OCI-LY3 (cell line): ENCODE measurements at regions not wholly inside any gene's neighbourhood (a gene's known extent, or its start where the extent isn't known, plus 50 kb on each side); places are given as distances from the start of the nearest gene placed in this dataset.

Experiments used
- H2AFZ ChIP-seq: fragments of 200-600, 300-600 bp; shearing (Covaris generic); 2 replicates; pipeline ENCODE4 v1.6.0; 2014; ENCODE audit warnings: antibody characterized with exemption, low read depth, low read length
- H3K27ac ChIP-seq: fragments of 200-600, 300-600 bp; sonication (generic); 2 replicates; pipeline ENCODE4 v1.5.1; 2014; ENCODE audit warnings: mild to moderate bottlenecking, low read length, moderate library complexity, mixed read lengths
- H3K27me3 ChIP-seq: fragments of 200-600, 300-600 bp; sonication (generic); 2 replicates; pipeline ENCODE4 v1.6.1; 2014; ENCODE audit warnings: low read depth, low read length, mixed read lengths
- H3K36me3 ChIP-seq: fragments of 200-600, 300-600 bp; sonication (generic); replicated peaks from 2 replicates; pipeline ENCODE3; 2014; ENCODE audit warnings: low read depth, low read length, mixed read lengths
- H3K4me1 ChIP-seq: fragments of 300-600, 200-600 bp; sonication (generic); 2 replicates; pipeline ENCODE4 v1.6.1; 2014; ENCODE audit warnings: low read length, mixed read lengths
- H3K4me2 ChIP-seq: fragments of 200-600, 300-600 bp; sonication (generic); 2 replicates; pipeline ENCODE4 v1.6.1; 2014; ENCODE audit warnings: low read length, mixed read lengths
- H3K4me3 ChIP-seq: fragments of 300-600, 200-600 bp; sonication (generic); 2 replicates; pipeline ENCODE4 v1.5.1; 2014; ENCODE audit warnings: antibody characterized with exemption, mild to moderate bottlenecking, low read length, moderate library complexity
- H3K79me2 ChIP-seq: fragments of 300-600, 200-600 bp; shearing (Covaris generic); 2 replicates; pipeline ENCODE4 v1.6.1; 2014; ENCODE audit warnings: mild to moderate bottlenecking, low read length, mixed read lengths
- H3K9ac ChIP-seq: fragments of 300-600, 200-600 bp; shearing (Covaris generic); 2 replicates; pipeline ENCODE4 v1.6.0; 2014; ENCODE audit warnings: mild to moderate bottlenecking, low read length, moderate library complexity
- H3K9me3 ChIP-seq: fragments of 200-600, 300-600 bp; shearing (Covaris generic); 2 replicates; pipeline ENCODE4 v1.6.1; 2014; ENCODE audit warnings: low read length, mixed read lengths; ENCODE audit not compliant: insufficient read depth
- H4K20me1 ChIP-seq: fragments of 200-600, 300-600 bp; sonication (generic); 2 replicates; pipeline ENCODE4 v1.6.1; 2016; ENCODE audit warnings: low read length, mixed read lengths; ENCODE audit not compliant: insufficient read depth
- EZH2phosphoT487 ChIP-seq: fragments of 200-600 bp; shearing (Covaris generic); IDR thresholded peaks from 2 replicates; pipeline ENCODE4 v1.6.1; 2018; ENCODE audit warnings: antibody characterized with exemption, mixed run types, low read depth
- TF ChIP-seq, protein P1 (sequence below): fragments of 200-600, 300-600 bp; sonication (generic); IDR thresholded peaks from 2 replicates; pipeline ENCODE4 v1.5.1; 2014; ENCODE audit warnings: antibody characterized with exemption, low read length, low read depth

DNA sequence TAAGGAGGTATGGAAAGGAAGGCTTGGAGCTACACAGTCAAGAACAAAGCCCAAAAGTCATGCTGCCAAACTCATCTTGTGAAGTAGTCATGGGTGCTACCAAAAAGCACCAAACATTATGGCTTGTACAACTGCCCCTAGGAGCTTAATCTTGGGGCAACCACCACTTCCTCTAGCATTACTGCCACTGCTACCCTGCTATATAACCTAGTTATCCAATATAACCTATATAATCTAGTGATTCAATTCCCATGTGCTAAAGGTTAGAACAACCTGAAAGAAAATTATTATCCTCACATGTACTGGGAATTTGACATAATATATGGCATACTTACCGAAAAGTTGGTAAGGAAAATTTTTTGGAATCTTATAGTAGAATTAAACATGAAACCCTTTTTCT lies 102.6 kb upstream of the RBBP8 start:
- no peak for TF ChIP-seq EZH2phosphoT487
- TF ChIP-seq, protein P1, sequence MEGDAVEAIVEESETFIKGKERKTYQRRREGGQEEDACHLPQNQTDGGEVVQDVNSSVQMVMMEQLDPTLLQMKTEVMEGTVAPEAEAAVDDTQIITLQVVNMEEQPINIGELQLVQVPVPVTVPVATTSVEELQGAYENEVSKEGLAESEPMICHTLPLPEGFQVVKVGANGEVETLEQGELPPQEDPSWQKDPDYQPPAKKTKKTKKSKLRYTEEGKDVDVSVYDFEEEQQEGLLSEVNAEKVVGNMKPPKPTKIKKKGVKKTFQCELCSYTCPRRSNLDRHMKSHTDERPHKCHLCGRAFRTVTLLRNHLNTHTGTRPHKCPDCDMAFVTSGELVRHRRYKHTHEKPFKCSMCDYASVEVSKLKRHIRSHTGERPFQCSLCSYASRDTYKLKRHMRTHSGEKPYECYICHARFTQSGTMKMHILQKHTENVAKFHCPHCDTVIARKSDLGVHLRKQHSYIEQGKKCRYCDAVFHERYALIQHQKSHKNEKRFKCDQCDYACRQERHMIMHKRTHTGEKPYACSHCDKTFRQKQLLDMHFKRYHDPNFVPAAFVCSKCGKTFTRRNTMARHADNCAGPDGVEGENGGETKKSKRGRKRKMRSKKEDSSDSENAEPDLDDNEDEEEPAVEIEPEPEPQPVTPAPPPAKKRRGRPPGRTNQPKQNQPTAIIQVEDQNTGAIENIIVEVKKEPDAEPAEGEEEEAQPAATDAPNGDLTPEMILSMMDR, result no peak

DNA sequence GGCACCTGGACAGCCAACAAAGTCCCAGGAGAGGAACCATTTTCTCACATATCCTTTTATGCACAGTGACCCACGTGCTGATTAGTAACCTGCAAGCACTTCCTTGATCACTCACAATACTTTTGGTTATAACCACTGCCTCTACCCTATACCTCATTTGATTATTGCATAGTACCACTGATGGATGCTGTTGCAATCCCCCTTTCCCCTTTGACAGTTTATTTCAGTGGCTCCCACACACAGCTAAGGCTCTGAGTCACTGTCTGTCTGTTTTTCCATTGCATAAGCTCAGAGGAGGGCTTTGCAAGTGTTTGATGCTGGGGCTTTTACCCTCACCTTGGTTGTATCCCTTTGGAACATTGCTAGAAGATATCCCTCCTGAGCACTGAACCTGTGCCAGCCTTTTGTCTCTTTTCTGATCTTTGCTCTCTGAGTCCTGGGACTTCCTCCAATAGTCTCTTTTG lies 101.7 kb upstream of the RBBP8 start:
- Histone ChIP-seq H3K4me2 (peak overlapping the region; percentile 31), H3K4me1 (peaks cover 15% of the 10 kb centered on the region), H3K27ac (no peak overlapping the region), H3K4me3 (no peak overlapping the region), H3K79me2 (no peaks in the 10 kb centered on the region), H3K9ac (no peak overlapping the region), H2AFZ (peak overlapping the region; percentile 82), H3K27me3 (no peaks in the 10 kb centered on the region), H3K36me3 (no peaks in the 10 kb centered on the region), H4K20me1 (no peaks in the 10 kb centered on the region), H3K9me3 (no peaks in the 10 kb centered on the region)
- TF ChIP-seq, protein P1, result no peak
- no peak for TF ChIP-seq EZH2phosphoT487

More for the DNA sequence above, 102.6 kb upstream of the RBBP8 start:
- no peaks in the 10 kb centered on the region for H3K79me2 ChIP-seq
- H3K36me3 ChIP-seq, result no peaks in the 10 kb centered on the region
- no peak overlapping the region for H3K4me3 ChIP-seq
- H3K4me1 ChIP-seq, result peaks cover 15% of the 10 kb centered on the region
- H3K27ac ChIP-seq, result no peak overlapping the region
- no peak overlapping the region for H2AFZ ChIP-seq
- no peaks in the 10 kb centered on the region for H3K27me3 ChIP-seq
- H3K9ac ChIP-seq, result no peak overlapping the region
- H3K9me3 ChIP-seq, result no peaks in the 10 kb centered on the region
- H4K20me1 ChIP-seq, result no peaks in the 10 kb centered on the region
- H3K4me2 ChIP-seq, result no peak overlapping the region

DNA sequence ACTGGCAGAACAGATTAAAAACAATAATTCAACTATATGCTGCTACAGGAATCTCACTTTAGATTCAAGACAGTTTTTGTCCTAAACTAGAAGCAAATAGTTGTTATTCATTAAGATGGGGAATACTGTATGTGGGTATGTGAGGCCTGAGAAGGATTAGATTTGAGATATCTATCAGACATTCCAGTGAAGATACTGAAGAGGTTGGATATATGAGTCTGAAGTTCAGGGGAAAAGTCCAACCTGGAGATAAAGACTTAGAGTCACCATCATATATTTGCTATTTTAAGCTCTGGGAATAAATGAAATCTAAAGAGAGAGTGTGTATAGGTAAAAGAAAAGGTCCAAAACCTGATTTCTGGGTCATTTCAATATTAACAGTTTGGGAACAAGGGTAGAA lies 96.2 kb upstream of the RBBP8 start:
- TF ChIP-seq EZH2phosphoT487, result no peak
- TF ChIP-seq, protein P1, result no peak
- no peaks in the 10 kb centered on the region for H3K79me2 ChIP-seq
- H3K27ac ChIP-seq, result no peak overlapping the region
- H2AFZ ChIP-seq, result no peak overlapping the region
- H3K9me3 ChIP-seq, result no peaks in the 10 kb centered on the region
- H3K36me3 ChIP-seq, result no peaks in the 10 kb centered on the region
- no peak overlapping the region for H3K4me2 ChIP-seq
- no peak overlapping the region for H3K4me3 ChIP-seq
- no peak overlapping the region for H3K9ac ChIP-seq
- no peaks in the 10 kb centered on the region for H3K27me3 ChIP-seq
- H3K4me1 ChIP-seq, result peaks cover 18% of the 10 kb centered on the region
- no peaks in the 10 kb centered on the region for H4K20me1 ChIP-seq

DNA sequence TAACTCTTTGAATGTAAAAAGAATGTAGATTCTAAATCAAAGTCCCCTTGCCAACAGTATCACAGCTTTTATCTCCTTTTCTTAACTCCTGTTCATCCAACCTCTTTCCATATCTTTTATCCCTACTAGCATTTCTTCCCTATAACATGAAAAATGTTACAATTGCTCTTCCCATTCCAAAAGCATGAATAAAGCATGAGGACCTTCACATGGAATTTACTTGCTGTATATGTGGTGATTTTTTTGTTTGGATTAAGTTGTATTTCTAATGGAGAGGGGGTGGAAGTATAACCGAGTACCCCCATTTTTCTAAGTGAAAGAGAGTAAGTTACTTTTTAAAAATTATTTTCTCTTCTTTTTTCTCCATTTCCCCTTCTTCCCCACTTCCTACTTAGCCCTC lies 94.9 kb upstream of the RBBP8 start:
- Histone ChIP-seq H3K4me1 (peaks cover 17% of the 10 kb centered on the region), H3K27me3 (no peaks in the 10 kb centered on the region), H3K79me2 (no peaks in the 10 kb centered on the region), H3K4me2 (peak overlapping the region; percentile 52), H2AFZ (peak overlapping the region; percentile 66; the same call in 1 of the 2 replicates), H3K9me3 (no peaks in the 10 kb centered on the region), H4K20me1 (no peaks in the 10 kb centered on the region), H3K27ac (no peak overlapping the region), H3K4me3 (peak overlapping the region; percentile 54; the same call in 1 of the 2 replicates), H3K36me3 (no peaks in the 10 kb centered on the region), H3K9ac (peak overlapping the region; percentile 18; the same call in 1 of the 2 replicates)
- TF ChIP-seq, protein P1, result no peak
- TF ChIP-seq EZH2phosphoT487, result no peak
